Peyer's patch (tissue), 4 donors: ENCODE measurements at regions not wholly inside any gene's neighbourhood (a gene's known extent, or its start where the extent isn't known, plus 50 kb on each side); places are given as distances from the start of the nearest gene placed in this dataset.

ENCODE experiments used
- DNase-seq, 3 donors: peaks; one replicate each; pipeline ENCODE4 v3.0.0-alpha.2; 2017 to 2019
- H3K27ac ChIP-seq, 4 donors: fragments of 200-600 bp; sonication (generic); one replicate each; pipeline ENCODE4 v1.5.1; 2016 to 2019
- H3K27me3 ChIP-seq, 2 donors: fragments of 200-600 bp; sonication (generic); one replicate each; pipeline ENCODE4 v1.5.1; 2019
- H3K36me3 ChIP-seq, 3 donors: fragments of 200-600 bp; sonication (generic); one replicate each; pipeline ENCODE4 v1.5.1; 2016 to 2019
- H3K4me1 ChIP-seq, 4 donors: fragments of 200-600 bp; sonication (generic); one replicate each; pipeline ENCODE4 v1.5.1; 2016 to 2019
- H3K4me3 ChIP-seq, 4 donors: fragments of 200-600 bp; sonication (generic); 1 replicate in 3 of 4; 2 replicates in 1 of 4; pipeline ENCODE4 v1.5.1; 2016 to 2019; ENCODE audit warnings: mild to moderate bottlenecking in 1 of 4
- H3K9me3 ChIP-seq, 4 donors: fragments of 200-600 bp; sonication (generic); one replicate each; pipeline ENCODE4 v1.5.1; 2016 to 2019; ENCODE audit warnings: mild to moderate bottlenecking in 1 of 4
- POLR2A ChIP-seq, 2 donors: fragments of 450-650 bp; IDR thresholded peaks; one replicate each; pipeline ENCODE4 v1.5.1; 2017; ENCODE audit warnings: antibody characterized with exemption in 2 of 2, mild to moderate bottlenecking in 2 of 2, moderate library complexity in 2 of 2
- TF ChIP-seq, protein P1 (sequence below), 6 experiments: fragments of 450-650 bp in 4 of 6; fragments of 200-600 bp in 2 of 6; sonication (generic) in 1 of 6; IDR thresholded peaks; one replicate each; pipeline ENCODE4 v1.5.1; 2017 to 2019; ENCODE audit warnings: antibody characterized with exemption in 6 of 6, mild to moderate bottlenecking in 3 of 6, moderate library complexity in 1 of 6

DNA sequence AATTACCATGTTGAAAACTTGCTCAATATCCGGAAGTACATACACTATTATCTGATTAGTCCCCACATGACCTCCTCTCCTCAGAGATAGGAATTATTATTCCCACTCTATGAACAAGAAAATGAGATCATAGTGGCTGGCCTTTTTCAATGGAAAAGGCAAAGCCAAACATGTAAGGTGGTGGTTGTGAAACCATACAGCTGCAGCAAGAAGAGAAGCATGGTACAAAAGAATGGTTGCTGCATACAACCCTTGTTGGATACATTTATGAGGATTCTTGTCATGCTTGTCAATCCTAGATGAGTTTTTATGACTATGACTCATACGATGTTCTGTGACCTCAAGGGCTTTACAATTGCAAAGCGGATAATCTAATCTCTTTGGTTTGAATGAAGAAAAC lies 514.7 kb downstream of the PLPP3 start:
- Histone ChIP-seq H3K4me3 (no peak overlapping the region), H3K27me3 (no peaks in the 10 kb centered on the region), H3K9me3 (no peaks in the 10 kb centered on the region), H3K27ac (no peak overlapping the region), H3K4me1 (no peaks in the 10 kb centered on the region), H3K36me3 (no peaks in the 10 kb centered on the region)
- no peak for DNase-seq
- no peak for TF ChIP-seq POLR2A (IDR thresholded peaks at IDR 0.05)
- TF ChIP-seq, protein P1, sequence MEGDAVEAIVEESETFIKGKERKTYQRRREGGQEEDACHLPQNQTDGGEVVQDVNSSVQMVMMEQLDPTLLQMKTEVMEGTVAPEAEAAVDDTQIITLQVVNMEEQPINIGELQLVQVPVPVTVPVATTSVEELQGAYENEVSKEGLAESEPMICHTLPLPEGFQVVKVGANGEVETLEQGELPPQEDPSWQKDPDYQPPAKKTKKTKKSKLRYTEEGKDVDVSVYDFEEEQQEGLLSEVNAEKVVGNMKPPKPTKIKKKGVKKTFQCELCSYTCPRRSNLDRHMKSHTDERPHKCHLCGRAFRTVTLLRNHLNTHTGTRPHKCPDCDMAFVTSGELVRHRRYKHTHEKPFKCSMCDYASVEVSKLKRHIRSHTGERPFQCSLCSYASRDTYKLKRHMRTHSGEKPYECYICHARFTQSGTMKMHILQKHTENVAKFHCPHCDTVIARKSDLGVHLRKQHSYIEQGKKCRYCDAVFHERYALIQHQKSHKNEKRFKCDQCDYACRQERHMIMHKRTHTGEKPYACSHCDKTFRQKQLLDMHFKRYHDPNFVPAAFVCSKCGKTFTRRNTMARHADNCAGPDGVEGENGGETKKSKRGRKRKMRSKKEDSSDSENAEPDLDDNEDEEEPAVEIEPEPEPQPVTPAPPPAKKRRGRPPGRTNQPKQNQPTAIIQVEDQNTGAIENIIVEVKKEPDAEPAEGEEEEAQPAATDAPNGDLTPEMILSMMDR (IDR thresholded peaks at IDR 0.05), result no peak

DNA sequence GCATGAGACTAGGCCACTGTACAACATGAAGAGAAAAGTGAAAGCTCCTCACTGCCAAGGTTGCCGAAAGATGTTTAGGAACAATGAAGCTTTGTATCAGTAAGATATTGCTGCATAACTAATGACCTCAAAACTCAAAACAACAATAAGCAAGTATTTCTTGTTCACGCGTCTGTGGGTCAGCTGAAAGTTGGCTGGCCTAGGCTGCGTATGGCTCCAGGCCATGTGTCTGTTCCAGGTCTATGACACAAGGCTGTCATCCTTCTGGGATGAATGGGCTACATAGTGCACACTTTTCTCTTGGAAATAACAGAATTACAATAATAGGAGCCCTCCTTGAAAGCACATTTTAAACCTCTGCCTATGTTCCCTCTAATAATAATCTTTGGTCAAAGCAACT lies 515.9 kb downstream of the PLPP3 start:
- Histone ChIP-seq H3K36me3 (no peaks in the 10 kb centered on the region), H3K4me1 (no peaks in the 10 kb centered on the region), H3K27ac (no peak overlapping the region), H3K9me3 (no peaks in the 10 kb centered on the region), H3K4me3 (no peak overlapping the region), H3K27me3 (no peaks in the 10 kb centered on the region)
- DNase-seq, result no peak
- TF ChIP-seq, protein P1 (IDR thresholded peaks at IDR 0.05), result no peak
- no peak for TF ChIP-seq POLR2A (IDR thresholded peaks at IDR 0.05)

DNA sequence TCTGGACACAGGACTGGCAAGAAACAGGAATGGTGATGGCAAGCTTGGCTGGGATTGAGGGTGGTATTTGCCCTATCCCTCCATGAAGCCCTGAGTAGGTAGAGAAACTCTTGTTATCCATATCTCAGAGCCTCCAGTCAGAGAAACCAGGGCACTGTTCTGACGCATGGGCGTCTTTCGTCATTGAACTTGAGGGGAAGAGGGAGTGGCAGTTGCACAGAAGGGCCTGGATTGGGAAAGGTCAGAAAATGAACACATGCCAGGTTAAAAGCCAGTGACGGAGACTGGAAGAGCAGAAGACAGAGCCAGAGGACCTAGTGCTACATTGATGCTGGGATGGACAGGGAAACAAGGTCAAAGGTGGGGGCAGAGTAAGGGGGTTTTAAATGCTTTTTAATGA lies 516.7 kb downstream of the PLPP3 start:
- H3K4me1 ChIP-seq, result no peaks in the 10 kb centered on the region
- no peak overlapping the region for H3K4me3 ChIP-seq
- no peak for TF ChIP-seq POLR2A (IDR thresholded peaks at IDR 0.05)
- TF ChIP-seq, protein P1 (IDR thresholded peaks at IDR 0.05), result no peak
- no peaks in the 10 kb centered on the region for H3K9me3 ChIP-seq
- no peaks in the 10 kb centered on the region for H3K36me3 ChIP-seq
- no peaks in the 10 kb centered on the region for H3K27me3 ChIP-seq
- H3K27ac ChIP-seq, result no peak overlapping the region
- DNase-seq, result no peak

DNA sequence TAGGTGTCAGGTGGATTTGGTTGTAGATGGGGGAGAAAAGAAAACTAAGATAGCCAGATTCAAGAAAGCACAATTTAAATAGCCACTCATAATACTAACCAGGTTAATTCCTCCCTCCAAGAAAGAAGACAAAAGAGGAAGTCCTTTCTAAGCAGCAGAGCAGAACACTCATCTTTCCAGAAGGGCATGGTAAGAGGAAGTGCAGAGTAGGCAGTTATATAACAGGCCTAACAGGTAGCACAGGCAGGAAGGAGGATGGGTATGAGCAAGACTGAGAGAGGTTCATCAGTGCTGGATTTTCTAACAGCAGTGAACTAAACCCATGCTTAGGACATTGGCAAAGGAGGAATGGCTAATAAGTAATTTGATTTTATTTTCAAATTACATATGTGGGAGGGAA lies 517.5 kb downstream of the PLPP3 start:
- Histone ChIP-seq H3K36me3 (no peaks in the 10 kb centered on the region), H3K9me3 (no peaks in the 10 kb centered on the region), H3K27ac (no peak overlapping the region), H3K27me3 (no peaks in the 10 kb centered on the region), H3K4me1 (no peaks in the 10 kb centered on the region), H3K4me3 (no peak overlapping the region)
- TF ChIP-seq, protein P1 (IDR thresholded peaks at IDR 0.05), result no peak
- no peak for TF ChIP-seq POLR2A (IDR thresholded peaks at IDR 0.05)
- no peak for DNase-seq

DNA sequence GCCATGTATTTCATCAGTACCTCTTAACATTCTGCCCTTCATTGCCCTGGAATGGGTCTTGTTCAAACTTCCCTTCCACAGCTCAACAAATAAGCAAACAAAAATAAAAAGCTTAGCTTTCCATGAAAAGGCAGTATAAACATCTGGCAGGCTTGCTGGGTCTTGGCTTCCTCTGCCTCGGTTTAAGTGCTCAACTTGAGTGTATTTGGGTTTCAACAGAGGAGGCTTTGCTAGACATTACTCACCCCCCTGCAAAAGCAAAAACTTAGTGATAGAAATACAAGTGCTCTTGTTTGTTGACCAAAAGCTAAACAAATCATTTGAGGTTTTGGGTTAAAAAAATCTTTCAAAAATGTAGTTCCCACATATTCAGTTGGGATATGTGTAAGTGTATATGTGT lies 518.5 kb downstream of the PLPP3 start:
- DNase-seq, result no peak
- H3K27me3 ChIP-seq, result no peaks in the 10 kb centered on the region

More for the DNA sequence above, 518.5 kb downstream of the PLPP3 start:
- Histone ChIP-seq H3K27ac (no peak overlapping the region), H3K9me3 (no peaks in the 10 kb centered on the region), H3K4me3 (no peak overlapping the region), H3K36me3 (no peaks in the 10 kb centered on the region), H3K4me1 (no peaks in the 10 kb centered on the region)
- no peak for TF ChIP-seq POLR2A (IDR thresholded peaks at IDR 0.05)
- TF ChIP-seq, protein P1 (IDR thresholded peaks at IDR 0.05), result no peak
